K562 (cell line): ENCODE measurements at regions not wholly inside any gene's neighbourhood (a gene's known extent, or its start where the extent isn't known, plus 50 kb on each side); places are given as distances from the start of the nearest gene placed in this dataset.

Source experiments
- ATAC-seq: fragments of 200-7000 bp; cut with Tn5 transposase; 3 replicates; pipeline ENCODE4 v1.9.1; 2020; ENCODE audit warnings: moderate library complexity
- BruUV-seq: library from RNA; stranded (reverse); fragments of 400-500 nt; replicated peaks from 2 replicates; lab custom pipeline; 2021; lab: Mats Ljungman, UMichigan
- CTCF ChIA-PET: fragments of 300-600 bp; formaldehyde crosslinking; extraction: SDS; loops from one replicate; lab custom pipeline; 2021; ENCODE audit warnings: low intra/inter-chr PET ratio; lab: Yijun Ruan, JAX
- POLR2A ChIA-PET: fragments of 300-600, 350-650 bp; sonication (Branson Sonifier 250); formaldehyde crosslinking; extraction: SDS; loops from one replicate; lab custom pipeline; 2021; ENCODE audit warnings: antibody characterized with exemption, inconsistent platforms; lab: Yijun Ruan, JAX
- DNase-seq, 4 experiments: peaks; one replicate each; pipeline versions ENCODE4 v3.0.0 to v3.0.0-alpha.2; 2011 to 2018; ENCODE audit warnings: low spot score in 3 of 4, mixed read lengths in 3 of 4; ENCODE audit errors: extremely low read depth in 1 of 4
- FAIRE-seq: peaks from 2 replicates; lab custom pipeline; 2011; peaks lifted over from hg19 to GRCh38; lab: Jason Lieb, UNC
- H2AFZ ChIP-seq: 2 replicates; pipeline ENCODE4 v1.6.0; 2011; ENCODE audit warnings: low read depth, low read length, control low read depth, inconsistent platforms
- H3K27ac ChIP-seq: fragments of 200-600 bp; 3 replicates; pipeline ENCODE4 v1.8.0; 2011; ENCODE audit warnings: low read depth, mild to moderate bottlenecking, control low read depth, inconsistent platforms, low read length, moderate library complexity, mixed read lengths; ENCODE audit errors: extremely low read depth
- H3K27me3 ChIP-seq, 2 experiments: fragments of 300-600 bp in 1 of 2; 2 replicates in 1 of 2; 3 replicates in 1 of 2; pipeline versions ENCODE4 v1.6.0 to v1.8.0; 2011; ENCODE audit warnings: inconsistent platforms in 2 of 2, low read length in 2 of 2, mild to moderate bottlenecking in 1 of 2, mixed read lengths in 1 of 2, moderate library complexity in 1 of 2; ENCODE audit not compliant: control insufficient read depth in 2 of 2, insufficient read depth in 2 of 2
- H3K36me3 ChIP-seq: fragments of 300-600 bp; 3 replicates; pipeline ENCODE4 v1.8.0; 2011; ENCODE audit warnings: mild to moderate bottlenecking, low read length, inconsistent platforms; ENCODE audit not compliant: control insufficient read depth, insufficient read depth
- H3K4me1 ChIP-seq, 2 experiments: fragments of 200-600 bp in 1 of 2; replicated peaks in 1 of 2; 2 replicates in 1 of 2; 3 replicates in 1 of 2; pipeline versions ENCODE4 v1.5.1 to v1.8.0; 2011; ENCODE audit warnings: inconsistent platforms in 2 of 2, low read length in 2 of 2, mild to moderate bottlenecking in 1 of 2, mixed read lengths in 1 of 2, moderate library complexity in 1 of 2; ENCODE audit not compliant: control insufficient read depth in 2 of 2, insufficient read depth in 2 of 2
- H3K4me2 ChIP-seq: 2 replicates; pipeline ENCODE4 v1.6.1; 2011; ENCODE audit warnings: low read length, control low read depth, inconsistent platforms, mixed read lengths; ENCODE audit not compliant: insufficient read depth
- H3K4me3 ChIP-seq: fragments of 200-600 bp; sonication (generic), shearing (Covaris generic); 2 replicates; pipeline ENCODE4 v1.5.1; 2016; ENCODE audit warnings: control low read depth, inconsistent platforms
- H3K79me2 ChIP-seq: fragments of 200-600 bp; 3 replicates; pipeline ENCODE4 v1.8.0; 2011; ENCODE audit warnings: low read length, inconsistent platforms; ENCODE audit not compliant: control insufficient read depth, insufficient read depth
- H3K9ac ChIP-seq, 2 experiments: 2 replicates each; pipeline versions ENCODE4 v1.6.0 to v1.6.1; 2011; ENCODE audit warnings: low read depth in 2 of 2, low read length in 2 of 2, control low read depth in 1 of 2, inconsistent platforms in 1 of 2, mild to moderate bottlenecking in 1 of 2, mixed read lengths in 1 of 2; ENCODE audit not compliant: insufficient read depth in 1 of 2
- H3K9me1 ChIP-seq: one replicate; pipeline ENCODE4 v1.6.0; 2011; ENCODE audit warnings: inconsistent platforms, mild to moderate bottlenecking, low read length, moderate library complexity; ENCODE audit not compliant: control insufficient read depth, insufficient read depth
- H3K9me3 ChIP-seq: replicated peaks from 2 replicates; pipeline ENCODE4 v1.5.1; 2011; ENCODE audit warnings: low read depth, low read length, inconsistent platforms; ENCODE audit not compliant: control insufficient read depth, insufficient read depth
- H4K20me1 ChIP-seq: replicated peaks from 2 replicates; pipeline ENCODE4 v1.6.1; 2011; ENCODE audit warnings: low read length, inconsistent platforms, mixed read lengths; ENCODE audit not compliant: control insufficient read depth, insufficient read depth
- CHCHD3 ChIP-seq: fragments of 250-450 bp; sonication (Bioruptor Pico); IDR thresholded peaks from 2 replicates; pipeline ENCODE4 v2.1.2; 2022; ENCODE audit warnings: mild to moderate bottlenecking
- HIVEP1 ChIP-seq: fragments of 250-450 bp; sonication (Bioruptor Pico); IDR thresholded peaks from 2 replicates; pipeline ENCODE4 v1.4.0; 2020; ENCODE audit warnings: mild to moderate bottlenecking
- HMG20A ChIP-seq: fragments of 450-650 bp; formaldehyde crosslinking; conservative IDR thresholded peaks from 2 replicates; pipeline ENCODE4 v1.4.0; 2020; ENCODE audit warnings: mild to moderate bottlenecking, mixed read lengths
- ILF3 ChIP-seq: fragments of 450-650 bp; IDR thresholded peaks from 2 replicates; pipeline ENCODE4 v1.6.1; 2018; ENCODE audit warnings: antibody characterized with exemption, mild to moderate bottlenecking, moderate library complexity, borderline replicate concordance
- JUNB ChIP-seq: fragments of 450-650 bp; formaldehyde crosslinking; conservative IDR thresholded peaks from 2 replicates; pipeline ENCODE4 v1.4.0; 2020; ENCODE audit warnings: mild to moderate bottlenecking
- PREB ChIP-seq: sonication (generic); formaldehyde crosslinking; IDR thresholded peaks from 2 replicates; pipeline ENCODE4 v1.8.1; 2023; ENCODE audit warnings: mild to moderate bottlenecking, missing genetic modification reagents
- RFX5 ChIP-seq: IDR thresholded peaks from 2 replicates; pipeline ENCODE4 v1.6.1; 2011; ENCODE audit warnings: low read depth, mild to moderate bottlenecking, improper control_type of control experiment, low read length
- ZNF695 ChIP-seq: fragments of 450-650 bp; formaldehyde crosslinking; IDR thresholded peaks from 2 replicates; pipeline ENCODE4 v1.4.0; 2020; ENCODE audit warnings: mild to moderate bottlenecking, moderate library complexity
- WGBS: fragments of 100-300 bp; shearing (Covaris generic); methylation state at CpG from one replicate; pipeline ENCODE4 v1.1.6; 2016; ENCODE audit warnings: low coverage, mixed read lengths; ENCODE audit not compliant: insufficient coverage; ENCODE audit errors: missing lambda C conversion rate; 5-methylcytosine and 5-hydroxymethylcytosine counted together
- in situ Hi-C: fragments of 300-500 bp; cut with MboI; formaldehyde crosslinking; loops from 4 replicates; pipeline ENCODE4 v1.15.0; 2018; ENCODE audit warnings: inconsistent platforms, mixed read lengths
- intact Hi-C: fragments of 100-400 bp; cut with micrococcal nuclease; formaldehyde crosslinking; loops from 2 replicates; pipeline ENCODE4 v1.14.2; 2022
- TF ChIP-seq, protein P1 (sequence below): sonication (generic); formaldehyde crosslinking; IDR thresholded peaks from 2 replicates; pipeline ENCODE4 v1.8.0; 2023; ENCODE audit warnings: mild to moderate bottlenecking, missing genetic modification reagents
- TF ChIP-seq, protein P2 (sequence below): fragments of 250-450 bp; sonication (Bioruptor Pico); IDR thresholded peaks from 2 replicates; pipeline ENCODE4 v1.8.0; 2022; ENCODE audit warnings: inconsistent platforms, mild to moderate bottlenecking, moderate library complexity, borderline replicate concordance
- TF ChIP-seq, protein P3 (sequence below): fragments of 250-450 bp; sonication (Bioruptor Pico); IDR thresholded peaks from 2 replicates; pipeline ENCODE4 v1.5.0; 2020; ENCODE audit warnings: mild to moderate bottlenecking

DNA sequence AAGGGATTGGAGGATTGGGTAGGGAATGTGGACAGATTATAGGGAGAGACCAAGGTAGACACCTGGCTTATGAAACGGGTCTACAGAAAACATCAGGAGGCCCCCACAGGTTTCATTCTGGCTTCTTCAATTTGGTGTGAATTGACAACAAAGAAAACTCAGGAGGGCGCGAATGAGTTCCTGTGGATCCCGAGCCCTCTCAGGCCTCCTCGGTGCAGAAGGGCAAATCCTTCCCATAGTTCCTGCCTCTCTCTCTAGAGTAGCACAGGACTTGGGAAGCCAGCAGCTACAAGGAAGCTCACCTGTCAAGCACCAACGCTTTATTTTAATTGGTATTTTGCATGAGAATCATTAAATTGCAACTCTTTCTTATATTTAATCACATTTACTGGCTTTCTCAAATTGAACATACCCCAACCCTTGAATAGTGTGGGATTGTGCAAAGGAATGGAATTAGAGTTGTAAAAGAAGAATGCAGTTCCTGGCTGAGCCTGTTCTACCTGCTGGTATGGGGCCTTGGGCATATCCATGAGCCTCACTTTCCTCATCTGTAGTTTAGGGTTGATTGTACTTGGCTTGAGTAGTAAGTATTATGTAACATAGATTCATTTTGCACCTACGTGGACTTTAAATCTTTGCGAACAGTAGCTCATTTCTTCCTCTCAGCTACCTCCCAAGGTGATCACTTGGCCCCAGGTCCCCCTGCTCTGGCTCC, 56.4 kb upstream of the PHACTR2 start:
- Histone ChIP-seq H2AFZ (peak overlapping the region; percentile 68), H3K4me3 (no peak overlapping the region), H3K9me1 (no peaks in the 10 kb centered on the region)
- no TSS peak for BruUV-seq
- POLR2A ChIA-PET, result interaction anchor here (0.7 to 1.0 kb wide), 2 partner anchors 10 to 50 kb away, joined by 3 to 4 read pairs; no protein-coding TSS in a partner anchor
- in situ Hi-C loops, result no loop called here
- TF ChIP-seq, protein P1, sequence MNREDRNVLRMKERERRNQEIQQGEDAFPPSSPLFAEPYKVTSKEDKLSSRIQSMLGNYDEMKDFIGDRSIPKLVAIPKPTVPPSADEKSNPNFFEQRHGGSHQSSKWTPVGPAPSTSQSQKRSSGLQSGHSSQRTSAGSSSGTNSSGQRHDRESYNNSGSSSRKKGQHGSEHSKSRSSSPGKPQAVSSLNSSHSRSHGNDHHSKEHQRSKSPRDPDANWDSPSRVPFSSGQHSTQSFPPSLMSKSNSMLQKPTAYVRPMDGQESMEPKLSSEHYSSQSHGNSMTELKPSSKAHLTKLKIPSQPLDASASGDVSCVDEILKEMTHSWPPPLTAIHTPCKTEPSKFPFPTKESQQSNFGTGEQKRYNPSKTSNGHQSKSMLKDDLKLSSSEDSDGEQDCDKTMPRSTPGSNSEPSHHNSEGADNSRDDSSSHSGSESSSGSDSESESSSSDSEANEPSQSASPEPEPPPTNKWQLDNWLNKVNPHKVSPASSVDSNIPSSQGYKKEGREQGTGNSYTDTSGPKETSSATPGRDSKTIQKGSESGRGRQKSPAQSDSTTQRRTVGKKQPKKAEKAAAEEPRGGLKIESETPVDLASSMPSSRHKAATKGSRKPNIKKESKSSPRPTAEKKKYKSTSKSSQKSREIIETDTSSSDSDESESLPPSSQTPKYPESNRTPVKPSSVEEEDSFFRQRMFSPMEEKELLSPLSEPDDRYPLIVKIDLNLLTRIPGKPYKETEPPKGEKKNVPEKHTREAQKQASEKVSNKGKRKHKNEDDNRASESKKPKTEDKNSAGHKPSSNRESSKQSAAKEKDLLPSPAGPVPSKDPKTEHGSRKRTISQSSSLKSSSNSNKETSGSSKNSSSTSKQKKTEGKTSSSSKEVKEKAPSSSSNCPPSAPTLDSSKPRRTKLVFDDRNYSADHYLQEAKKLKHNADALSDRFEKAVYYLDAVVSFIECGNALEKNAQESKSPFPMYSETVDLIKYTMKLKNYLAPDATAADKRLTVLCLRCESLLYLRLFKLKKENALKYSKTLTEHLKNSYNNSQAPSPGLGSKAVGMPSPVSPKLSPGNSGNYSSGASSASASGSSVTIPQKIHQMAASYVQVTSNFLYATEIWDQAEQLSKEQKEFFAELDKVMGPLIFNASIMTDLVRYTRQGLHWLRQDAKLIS, result no peak
- TF ChIP-seq ZNF695, result no peak
- TF ChIP-seq, protein P2, sequence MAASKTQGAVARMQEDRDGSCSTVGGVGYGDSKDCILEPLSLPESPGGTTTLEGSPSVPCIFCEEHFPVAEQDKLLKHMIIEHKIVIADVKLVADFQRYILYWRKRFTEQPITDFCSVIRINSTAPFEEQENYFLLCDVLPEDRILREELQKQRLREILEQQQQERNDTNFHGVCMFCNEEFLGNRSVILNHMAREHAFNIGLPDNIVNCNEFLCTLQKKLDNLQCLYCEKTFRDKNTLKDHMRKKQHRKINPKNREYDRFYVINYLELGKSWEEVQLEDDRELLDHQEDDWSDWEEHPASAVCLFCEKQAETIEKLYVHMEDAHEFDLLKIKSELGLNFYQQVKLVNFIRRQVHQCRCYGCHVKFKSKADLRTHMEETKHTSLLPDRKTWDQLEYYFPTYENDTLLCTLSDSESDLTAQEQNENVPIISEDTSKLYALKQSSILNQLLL, result no peak
- TF ChIP-seq HMG20A (CRISPR knock-in tag), result no peak
- TF ChIP-seq ILF3, result no peak
- TF ChIP-seq, protein P3, sequence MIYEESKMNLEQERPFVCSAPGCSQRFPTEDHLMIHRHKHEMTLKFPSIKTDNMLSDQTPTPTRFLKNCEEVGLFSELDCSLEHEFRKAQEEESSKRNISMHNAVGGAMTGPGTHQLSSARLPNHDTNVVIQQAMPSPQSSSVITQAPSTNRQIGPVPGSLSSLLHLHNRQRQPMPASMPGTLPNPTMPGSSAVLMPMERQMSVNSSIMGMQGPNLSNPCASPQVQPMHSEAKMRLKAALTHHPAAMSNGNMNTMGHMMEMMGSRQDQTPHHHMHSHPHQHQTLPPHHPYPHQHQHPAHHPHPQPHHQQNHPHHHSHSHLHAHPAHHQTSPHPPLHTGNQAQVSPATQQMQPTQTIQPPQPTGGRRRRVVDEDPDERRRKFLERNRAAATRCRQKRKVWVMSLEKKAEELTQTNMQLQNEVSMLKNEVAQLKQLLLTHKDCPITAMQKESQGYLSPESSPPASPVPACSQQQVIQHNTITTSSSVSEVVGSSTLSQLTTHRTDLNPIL, result no peak
- no peak for TF ChIP-seq JUNB
- TF ChIP-seq CHCHD3, result no peak
- no peak for TF ChIP-seq RFX5
- TF ChIP-seq HIVEP1 (CRISPR knock-in tag), result no peak
- TF ChIP-seq PREB (CRISPR knock-in tag), result no peak
- TF ChIP-seq, all 486 proteins: peak for 0
- CTCF ChIA-PET, result no interaction called here
- Histone ChIP-seq H4K20me1 (no peaks in the 10 kb centered on the region), H3K27me3 (no peaks in the 10 kb centered on the region), H3K9ac (no peak overlapping the region), H3K36me3 (no peaks in the 10 kb centered on the region), H3K27ac (no peak overlapping the region), H3K4me1 (no peaks in the 10 kb centered on the region), H3K79me2 (no peaks in the 10 kb centered on the region), H3K9me3 (no peaks in the 10 kb centered on the region), H3K4me2 (no peak overlapping the region)
- WGBS, result 49% methylated on average over 8 of the region's 8 CpGs
- DNase-seq (no peak), ATAC-seq (no peak), FAIRE-seq (no peak)
- intact Hi-C loops, result loop anchor here (5.0 kb wide), 1 partner anchor 109 kb away; the partner anchor contains the start of gene FUCA2
